Ureter (tissue), 1 donor: ENCODE measurements at regions not wholly inside any gene's neighbourhood (a gene's known extent, or its start where the extent isn't known, plus 50 kb on each side); places are given as distances from the start of the nearest gene placed in this dataset.

Source experiments
- DNase-seq: peaks from one replicate; pipeline ENCODE4 v3.0.0-alpha.2; 2020; ENCODE audit warnings: low spot score
- donor health status: DM: yes; HTN: yes; CAD: no.

DNA sequence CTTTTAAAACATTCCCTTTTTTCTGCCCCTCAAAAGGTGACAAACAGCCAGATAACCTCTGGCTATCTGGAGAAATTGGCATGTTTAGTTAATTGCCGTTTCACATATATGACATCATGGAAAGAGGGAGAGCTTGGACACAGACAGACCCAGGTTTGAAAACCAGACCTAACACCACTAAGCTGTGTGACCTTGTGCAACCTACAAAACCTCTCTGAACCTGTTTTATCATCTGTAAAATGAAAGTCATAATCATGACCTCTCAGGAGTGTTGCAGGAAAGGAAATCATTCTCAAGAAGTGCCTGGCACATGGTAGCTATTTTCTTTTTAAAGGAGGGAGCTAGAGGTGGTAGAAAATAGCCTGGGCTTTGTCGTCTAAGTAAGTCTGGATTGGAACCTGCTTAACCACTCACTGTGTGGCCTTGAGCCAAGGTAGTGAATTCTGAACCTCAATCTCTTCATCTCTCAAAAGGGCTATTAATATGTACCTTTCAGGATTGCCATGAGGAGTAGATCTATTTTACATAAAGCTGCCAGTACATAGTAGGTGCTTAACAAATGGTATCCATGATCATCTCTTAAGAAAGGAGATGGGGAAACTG is 363.5 kb downstream of the BCOR start:
- DNase-seq = no peak

DNA sequence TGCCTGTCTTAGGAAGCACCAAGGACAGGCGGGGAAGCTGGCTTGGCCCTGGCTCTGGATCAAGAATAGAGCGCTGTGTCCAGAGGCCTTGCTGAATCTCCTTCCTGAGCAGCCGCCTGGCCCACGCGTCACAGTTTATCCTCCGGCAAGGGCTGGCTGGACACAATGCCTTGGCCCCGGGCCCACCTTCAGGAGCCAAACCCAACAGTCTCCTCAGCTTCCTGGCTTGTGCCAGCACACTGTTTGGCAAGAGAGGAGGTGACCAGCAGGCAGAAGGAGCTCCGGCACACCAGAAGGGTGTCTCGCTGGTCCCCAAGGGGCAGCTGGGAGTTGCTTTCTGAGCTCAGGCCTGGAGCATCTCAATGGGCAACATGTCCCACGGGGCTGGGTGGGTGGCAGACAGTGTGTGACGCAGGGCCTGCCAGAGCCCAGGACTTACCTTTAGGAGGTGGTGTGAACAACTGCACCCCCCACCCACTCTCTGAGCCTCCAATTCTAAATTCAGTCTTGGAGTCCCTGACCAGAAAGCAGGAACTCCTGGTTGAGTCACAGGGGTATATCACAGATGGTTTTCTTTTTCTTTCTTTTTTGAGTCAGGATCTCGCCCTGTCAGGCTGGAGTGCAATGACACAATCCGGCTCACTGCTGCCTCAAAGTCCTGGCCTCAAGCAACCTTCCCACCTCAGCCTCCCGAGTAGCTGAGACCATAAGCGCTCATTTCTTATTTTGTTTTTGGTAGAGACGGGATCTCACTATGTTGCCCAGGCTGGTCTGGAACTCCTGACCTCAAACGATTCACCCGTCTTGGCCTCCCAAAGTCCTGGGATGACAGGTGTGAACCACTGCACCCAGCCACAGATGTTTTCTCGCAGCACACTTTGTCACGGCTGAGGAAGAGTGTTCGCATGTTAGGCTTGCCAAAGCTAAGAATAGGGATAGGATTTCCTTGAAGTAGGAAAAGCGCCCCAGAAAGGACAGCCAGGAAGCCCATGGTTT is 361.2 kb downstream of the BCOR start:
- DNase-seq = peak; percentile 80

DNA sequence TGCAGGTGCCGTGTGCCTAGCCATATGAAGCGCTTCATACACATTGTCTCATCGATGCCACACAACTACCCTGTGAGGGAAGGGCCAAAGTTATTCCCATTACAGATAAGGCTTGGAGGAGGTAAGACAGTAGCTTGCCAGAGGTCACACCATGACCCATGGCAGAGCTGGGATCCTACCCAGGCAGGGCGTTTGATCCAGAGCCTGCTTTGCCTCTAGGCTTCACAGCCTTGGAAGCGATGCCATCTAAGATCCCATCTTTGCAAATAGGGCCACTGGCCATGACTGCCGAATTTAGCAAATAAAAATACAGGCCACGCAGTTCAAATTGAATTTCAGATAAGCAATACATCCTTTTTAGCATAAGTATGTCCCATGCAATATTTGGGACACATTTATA is 358.2 kb downstream of the BCOR start:
- DNase-seq = no peak

DNA sequence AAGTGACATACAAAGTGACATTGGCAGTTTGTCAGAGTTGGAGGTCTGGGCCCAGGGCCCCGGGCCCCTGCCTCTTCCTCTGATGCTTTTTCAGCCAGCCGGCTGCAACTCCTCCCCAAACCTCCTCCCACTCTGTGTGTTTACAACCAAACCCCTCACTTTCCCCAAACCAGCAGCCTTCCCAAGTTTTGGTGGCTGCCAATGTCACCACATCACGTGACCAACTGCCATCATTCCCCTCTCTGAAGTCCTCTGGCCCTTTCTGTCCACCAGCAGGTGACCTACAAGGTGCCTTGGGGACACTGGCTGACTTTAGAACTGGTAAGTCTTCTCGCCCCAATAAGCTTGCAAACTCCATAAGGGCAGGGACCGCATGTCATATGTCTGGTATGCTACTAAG is 357.7 kb downstream of the BCOR start:
- DNase-seq = no peak

DNA sequence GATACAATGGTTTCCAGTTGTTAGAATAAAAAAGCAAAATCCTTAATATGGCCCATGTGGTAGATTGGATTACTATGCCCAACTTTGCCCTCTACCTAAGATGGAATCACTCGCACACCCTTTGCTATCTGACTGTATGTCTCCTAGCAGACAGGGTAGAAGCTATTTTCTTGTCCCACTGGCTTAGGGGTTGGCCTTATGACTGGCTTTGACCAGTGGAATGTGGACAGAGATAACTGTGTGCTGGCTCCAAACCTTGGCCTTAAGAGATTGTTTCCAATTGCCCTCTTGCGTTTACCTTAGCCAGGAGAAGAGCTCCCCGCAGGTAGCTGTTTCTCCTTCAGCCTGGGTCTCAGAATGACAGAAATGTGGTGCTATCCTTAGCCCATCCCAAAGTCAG is 355.9 kb downstream of the BCOR start:
- no peak for DNase-seq

DNA sequence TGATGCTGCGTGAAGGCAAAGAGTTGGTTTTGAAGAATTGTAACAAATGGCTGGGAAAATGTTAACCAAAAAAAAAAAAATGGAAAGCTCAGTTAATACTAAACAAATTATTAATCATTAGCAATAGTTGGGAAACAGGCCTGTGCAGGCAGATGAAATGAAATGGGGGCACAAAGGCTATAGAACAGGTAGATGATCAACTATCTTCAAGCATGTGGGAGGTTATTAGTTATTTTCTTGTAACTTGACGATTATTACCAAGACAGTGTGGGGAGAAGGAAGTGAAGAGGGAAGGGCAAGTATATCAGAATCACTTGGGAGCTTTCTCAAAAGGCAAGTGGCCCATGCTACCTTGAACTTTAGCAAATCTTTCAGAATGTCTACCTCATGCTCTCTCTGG is 351.9 kb downstream of the BCOR start:
- no peak for DNase-seq

DNA sequence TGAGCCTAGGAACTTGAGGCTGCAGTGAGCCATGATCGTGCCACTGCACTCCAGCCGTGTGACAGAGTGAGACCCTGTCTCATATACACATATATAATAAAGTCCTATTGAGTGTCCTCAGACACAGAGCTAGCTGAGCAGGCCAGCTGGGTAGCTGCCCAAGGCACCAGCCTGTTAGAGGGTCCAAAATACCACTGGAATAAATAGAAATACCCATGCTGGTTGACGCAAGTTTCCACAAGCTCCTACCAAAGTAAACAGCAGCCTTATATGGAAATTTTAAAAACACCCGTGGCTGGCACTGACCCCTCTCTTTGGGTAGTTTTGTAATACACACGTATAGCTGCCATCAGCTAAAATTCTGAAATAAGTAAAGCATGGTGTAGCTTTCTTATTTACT is 348.6 kb downstream of the BCOR start:
- DNase-seq = no peak

DNA sequence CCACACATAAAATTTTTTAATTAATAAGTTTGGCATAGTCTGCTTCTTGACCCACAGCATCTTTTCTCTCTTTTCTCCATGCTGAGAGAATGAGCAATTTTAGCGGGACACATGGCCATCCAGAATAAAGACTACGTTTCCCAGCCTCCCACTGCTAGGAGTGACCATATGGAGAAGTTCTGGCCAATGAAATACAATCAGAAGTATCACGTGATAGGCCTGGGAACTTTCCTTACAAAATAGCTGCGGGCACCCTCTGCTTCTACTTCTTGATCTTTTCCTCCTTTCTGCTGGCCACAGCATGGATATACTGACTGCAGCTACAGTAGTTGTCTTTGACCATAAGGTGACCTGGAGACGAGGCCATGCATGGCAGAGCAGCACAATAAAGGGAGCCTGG is 348.0 kb downstream of the BCOR start:
- no peak for DNase-seq

DNA sequence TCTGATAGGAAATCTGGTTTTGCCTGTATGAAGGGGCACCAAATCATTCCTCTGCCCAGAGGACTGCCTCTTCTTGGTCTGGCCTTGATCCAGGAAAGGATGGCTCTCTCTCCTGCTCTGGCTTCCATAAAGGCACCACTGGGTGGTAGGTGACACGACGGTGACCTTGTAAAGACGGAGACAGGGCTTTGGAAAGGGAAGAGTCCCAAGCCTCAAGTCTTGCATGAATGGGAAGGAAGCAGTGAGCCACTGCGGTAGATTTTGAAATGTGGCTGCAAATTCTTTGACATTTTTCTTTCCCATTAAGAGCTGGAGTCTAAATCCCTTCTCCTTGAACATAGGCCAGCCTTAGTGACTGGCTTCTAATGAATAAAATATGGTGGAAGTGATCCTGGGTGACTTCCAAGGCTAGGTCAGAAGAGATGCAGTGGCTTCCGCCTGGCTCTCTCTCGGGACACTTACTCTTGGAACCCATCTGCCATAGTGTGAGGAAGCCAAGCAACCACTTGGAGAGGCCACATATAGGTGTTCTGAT is 347.4 kb downstream of the BCOR start:
- no peak for DNase-seq

DNA sequence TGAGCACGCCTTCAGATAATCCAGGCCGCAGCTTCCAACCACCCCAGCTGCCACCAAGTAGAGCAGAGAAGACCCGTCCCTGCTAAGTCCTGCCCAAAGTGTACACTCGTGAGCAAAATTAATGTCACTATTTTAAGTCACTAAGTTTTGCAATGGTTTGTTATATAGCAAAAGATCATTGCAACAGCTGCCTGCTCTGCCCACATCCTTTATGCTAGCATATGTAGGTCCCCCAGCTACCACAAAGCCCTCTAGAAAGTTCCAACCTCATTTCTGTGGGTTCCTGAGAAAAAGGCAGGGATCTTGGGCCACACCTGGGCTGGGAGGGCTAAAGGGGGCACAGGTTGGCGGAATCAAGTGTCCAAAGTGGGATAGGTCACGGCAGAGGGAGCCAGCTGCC is 346.9 kb downstream of the BCOR start:
- no peak for DNase-seq

DNA sequence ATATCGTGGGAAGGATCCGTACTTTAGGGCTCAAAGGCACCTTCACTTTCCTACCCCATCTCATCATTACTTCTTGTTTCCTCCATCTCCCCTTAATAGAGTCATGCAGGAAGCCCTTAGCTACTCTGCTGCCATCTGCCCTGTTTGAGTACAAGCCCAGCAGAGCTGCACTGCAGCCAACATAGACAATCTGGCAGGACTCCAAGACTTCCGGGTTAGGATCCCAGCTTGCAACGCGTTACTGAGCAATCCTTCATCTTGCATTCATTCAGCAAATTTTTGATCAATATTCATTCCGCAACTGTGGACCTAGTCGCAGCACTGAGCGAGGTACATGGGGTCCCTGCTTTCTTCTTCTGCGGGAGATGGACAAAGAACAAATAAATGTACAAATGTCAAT is 344.9 kb downstream of the BCOR start:
- DNase-seq = peak; percentile 64

DNA sequence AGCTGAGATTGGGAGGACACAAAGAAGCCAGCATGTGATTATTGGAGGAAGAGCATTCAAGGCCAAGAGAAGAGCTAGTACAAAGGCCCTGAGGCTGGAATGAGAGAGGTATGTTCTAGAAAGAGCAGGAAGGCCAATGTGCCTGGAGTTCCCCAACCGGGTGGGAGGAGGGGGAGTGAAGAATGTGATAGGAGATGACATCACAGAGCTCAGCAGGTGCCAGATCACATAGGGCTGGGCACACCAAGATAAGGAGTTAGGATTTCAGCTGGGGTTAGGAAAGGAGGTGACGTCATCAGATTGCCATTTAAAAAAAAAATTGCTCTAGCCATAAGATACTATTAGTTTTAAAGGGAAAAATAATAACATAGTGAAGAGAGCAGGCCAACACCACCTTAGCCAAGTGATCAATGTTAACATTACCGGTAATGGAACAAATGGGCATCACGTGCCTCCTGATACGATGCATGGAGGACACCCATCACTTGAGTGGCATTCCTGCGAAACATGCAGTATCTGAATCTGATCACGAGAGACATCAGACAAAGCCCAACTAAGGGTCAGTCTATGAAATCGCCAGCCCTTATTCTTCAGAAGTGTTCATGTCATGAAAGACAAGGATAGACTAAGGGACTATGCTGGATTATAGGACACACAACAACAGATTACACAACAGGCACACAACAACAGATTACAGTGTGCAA is 344.3 kb downstream of the BCOR start:
- no peak for DNase-seq

DNA sequence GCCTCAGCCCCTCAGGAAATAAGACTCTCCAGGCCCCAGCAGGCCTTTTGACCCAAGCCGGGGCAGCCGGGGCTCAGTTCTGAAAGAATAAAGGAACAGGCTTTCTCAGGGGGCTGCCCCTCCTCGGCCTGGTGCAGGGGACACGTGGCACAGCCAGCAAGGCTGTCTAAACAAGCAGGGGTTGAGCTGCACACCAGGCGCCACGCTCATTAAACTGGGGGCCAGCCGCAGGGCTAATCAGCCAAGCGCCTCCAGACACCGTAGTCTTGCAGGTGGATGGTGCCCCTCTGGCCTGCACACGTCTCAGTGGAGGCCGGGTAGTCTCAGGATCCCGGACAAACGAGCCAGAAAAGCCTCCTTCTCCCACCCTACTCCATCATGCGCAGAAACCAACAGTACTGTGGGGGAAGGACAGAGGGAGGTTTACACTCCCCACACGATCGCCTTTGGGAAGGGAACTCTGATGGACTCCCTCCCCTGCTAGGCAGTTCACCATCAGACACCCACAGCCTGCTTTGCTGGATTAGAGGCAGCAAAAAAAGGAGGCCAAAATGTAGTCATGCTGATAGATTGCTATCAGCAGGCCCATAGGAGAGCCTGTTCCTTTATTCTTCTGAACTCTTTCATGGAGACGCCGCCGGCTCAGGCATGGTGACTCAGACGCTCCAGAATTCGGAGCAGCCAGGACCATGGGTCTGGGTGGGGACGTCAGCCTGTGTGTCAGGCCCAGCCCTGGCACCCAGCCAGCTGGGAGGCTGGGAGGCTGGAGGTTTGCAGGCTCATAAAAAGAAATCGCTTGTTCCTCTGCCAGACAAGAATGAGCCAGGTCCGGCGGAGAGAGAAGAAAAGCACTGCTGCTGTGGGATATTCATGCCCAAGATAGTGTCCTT is 342.4 kb downstream of the BCOR start:
- peak; percentile 88 for DNase-seq

DNA sequence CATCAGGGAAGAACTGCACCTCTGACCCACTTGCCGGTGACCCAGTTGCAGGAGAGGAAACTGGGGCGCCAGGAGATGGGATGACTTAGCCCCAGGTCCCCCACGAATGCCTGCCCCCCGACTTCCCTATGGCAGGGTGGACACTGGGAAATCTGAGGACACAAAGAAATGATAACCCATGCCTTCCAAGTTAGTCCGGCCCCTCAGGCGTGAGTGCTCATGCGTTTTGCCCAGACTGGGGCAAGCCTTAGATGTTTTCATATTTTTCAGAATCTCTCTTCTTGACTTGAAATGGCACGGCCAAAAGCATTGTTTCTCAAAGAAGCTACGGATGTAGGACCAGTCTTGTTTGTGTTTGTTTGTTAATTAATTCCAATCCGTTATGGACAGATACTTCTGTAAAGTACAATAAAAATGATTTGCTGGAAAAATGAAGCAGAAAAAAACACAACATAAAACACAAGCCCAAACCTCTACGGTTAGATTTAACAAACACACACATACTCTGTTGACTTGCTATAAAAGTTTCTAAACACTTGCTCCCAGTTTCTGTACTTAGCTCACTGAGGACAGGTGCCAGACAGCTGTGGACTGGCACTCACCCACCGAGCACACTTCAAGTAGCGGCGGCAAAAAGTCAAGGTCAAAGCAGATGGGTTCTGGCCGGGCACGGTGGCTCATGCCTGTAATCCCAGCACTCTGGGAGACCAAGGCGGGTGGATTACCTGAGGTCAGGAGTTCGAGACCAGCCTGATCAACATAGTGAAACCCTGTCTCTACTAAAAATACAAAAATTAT is 341.5 kb downstream of the BCOR start:
- no peak for DNase-seq

DNA sequence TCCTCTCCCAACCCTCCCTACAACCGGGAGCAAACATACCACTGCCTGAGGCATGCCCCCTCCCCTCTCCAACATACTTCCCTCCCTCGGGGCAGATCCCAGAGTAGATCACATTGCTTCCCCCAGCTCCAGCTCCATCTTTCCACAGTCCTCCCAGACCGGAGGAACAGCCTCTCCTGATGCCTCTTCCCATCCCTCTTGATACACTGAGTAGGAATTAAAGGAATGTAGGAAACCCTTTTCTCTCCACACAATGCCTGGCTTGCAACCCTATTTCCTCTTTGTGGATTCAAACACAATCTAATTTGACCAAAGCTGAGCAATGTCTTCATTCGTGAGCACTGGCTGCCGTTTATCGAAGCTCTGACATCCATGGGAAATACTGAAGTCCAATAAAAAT is 339.8 kb downstream of the BCOR start:
- DNase-seq = no peak

DNA sequence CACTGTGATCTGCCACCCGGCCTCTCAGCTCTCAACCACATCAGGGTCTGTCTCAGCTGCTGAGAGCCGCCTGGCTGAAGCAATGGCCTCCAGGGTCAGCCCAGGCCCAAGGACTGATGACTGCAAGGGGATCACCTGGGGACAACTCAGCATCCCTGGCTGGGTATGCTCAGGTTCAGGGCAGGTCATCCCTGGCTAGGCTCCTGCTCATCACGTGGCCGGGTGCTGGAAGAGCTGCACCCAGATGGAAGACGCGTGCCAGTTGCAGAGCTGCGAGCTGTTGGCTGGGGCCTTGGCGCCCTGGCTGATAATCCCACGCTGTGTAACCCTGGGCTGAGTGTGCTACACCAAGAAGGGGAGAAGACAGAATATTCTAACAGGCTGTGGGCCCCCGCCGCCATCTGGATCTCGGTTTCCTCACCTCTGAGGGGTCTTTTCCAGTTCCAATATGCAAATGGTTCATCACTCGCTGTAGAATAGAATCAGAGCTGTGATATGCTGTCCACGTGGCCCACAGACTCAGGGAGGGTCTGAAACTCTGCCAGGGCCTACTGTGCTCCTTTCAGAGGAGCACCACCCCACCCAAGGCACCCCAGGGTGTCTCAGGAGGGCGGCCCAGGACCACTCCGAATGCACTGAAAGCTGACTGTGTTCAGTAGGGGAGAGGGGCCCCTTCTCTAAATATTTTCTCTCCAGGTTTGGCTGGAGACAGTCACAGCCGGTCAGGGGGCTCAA is 338.8 kb downstream of the BCOR start:
- no peak for DNase-seq

DNA sequence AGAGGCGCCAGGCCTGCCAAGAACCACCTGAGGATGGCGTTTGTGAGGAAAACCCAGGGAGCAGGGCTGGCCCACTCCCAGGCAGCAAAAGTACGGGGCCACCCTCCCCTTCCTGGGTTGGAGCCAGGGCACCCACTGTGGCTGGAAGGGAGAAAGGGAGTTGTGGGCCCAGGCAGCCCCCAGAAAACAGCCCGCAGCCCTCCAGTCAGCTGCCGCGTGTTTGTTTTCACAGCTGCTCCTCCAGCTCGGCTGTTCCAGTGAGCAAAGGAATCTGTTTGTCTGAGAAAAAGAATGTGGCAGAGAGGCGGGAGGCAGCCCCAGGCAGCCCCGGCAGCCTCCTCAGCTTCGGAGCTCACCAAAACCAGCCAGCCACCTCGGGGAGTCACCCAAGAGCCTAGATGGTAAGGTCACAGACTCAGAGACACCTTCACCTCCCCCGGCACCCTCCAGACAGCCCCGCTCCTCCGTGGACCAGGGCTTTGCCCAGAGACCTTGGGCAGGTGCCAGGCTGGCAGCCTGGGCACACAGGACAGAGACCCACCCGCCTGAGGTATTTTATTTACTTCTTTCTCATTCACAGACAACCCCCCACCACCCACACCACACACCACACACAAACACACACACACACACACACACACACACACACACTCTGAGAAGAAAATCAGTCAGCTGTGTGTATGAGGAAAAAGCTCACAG is 338.1 kb downstream of the BCOR start:
- DNase-seq = no peak

DNA sequence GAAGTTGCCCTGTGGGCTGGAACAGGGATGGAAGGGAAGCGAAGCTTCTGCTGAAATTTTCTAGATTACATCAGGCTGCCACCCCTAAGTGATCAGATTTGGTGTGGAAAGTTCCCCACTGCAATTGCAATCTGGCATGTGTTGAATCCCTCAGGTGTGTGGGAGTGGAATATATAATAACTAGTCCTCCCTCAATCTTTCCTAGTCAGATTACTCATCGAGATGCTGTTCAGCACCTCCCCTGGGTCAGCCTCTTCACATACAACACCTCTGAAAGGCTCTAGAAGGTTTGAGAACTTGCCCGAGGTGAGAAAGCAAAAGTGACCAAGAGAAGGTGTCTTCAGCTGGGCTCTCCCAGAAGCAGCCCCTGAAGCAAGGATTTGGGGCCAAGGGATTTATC is 336.8 kb downstream of the BCOR start:
- DNase-seq = no peak

DNA sequence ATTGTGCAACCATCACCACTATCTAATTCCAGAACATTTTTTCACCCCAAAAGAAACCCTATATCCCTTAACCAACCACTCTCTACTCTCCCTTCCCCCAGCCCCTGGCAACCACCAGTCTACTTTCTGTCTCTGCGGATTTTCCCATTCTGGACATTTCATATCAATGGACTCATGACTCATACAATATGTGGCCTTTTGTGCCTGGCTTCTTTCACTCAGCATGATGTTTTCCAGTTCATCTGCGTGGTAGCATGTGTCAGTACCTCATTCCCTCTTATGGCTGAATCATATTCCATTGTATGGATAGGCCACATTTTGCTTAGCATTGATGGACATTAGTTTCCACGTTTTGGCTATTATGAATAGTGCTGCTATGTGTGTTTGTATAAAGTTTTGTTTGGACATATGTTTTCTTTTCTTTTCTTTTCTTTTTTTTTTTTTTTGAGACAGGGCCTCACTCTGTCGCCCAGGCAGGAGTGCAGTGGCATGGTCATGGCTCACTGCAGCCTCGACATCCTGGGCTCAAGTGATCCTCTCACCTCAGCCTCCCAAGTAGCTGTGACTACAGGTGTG is 335.4 kb downstream of the BCOR start:
- DNase-seq = no peak
